ENCODE measurements at regions not wholly inside any gene's neighbourhood (a gene's known extent, or its start where the extent isn't known, plus 50 kb on each side); places are given as distances from the start of the nearest gene placed in this dataset.

DNA sequence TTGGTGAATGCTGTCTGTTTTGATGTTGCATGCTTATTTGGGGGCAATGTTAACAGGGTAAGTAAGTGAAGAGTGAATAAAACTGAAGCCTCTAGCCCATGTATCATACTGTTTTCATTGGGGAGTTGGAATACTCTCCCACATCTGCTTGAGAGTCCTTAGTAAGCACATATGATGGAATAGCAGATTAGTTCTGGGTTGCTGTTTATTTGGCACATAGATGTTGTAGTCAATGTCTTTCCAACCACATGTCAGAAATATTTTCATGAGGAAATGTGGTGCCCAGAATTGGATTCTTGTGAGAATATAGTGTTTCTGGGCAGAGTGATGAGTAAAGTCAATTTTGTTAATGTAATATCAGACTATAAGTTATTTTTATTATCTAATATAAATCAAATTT is 611.7 kb upstream of the FTMT start:
- Histone ChIP-seq H3K4me3 (no peak overlapping the region), H3K27me3 (ENCODE audit: insufficient read depth in 3 of 3, low read length in 2 of 3) (no peaks in the 10 kb centered on the region), H3K27ac (no peak overlapping the region), H3K4me1 (no peaks in the 10 kb centered on the region), H3K36me3 (ENCODE audit: insufficient read depth in 1 of 2, low read depth in 1 of 2) (no peaks in the 10 kb centered on the region), H3K9me3 (peaks cover 1% of the 10 kb centered on the region)
- DNase-seq (no peak), ATAC-seq (no peak)
- TF ChIP-seq, protein P1, sequence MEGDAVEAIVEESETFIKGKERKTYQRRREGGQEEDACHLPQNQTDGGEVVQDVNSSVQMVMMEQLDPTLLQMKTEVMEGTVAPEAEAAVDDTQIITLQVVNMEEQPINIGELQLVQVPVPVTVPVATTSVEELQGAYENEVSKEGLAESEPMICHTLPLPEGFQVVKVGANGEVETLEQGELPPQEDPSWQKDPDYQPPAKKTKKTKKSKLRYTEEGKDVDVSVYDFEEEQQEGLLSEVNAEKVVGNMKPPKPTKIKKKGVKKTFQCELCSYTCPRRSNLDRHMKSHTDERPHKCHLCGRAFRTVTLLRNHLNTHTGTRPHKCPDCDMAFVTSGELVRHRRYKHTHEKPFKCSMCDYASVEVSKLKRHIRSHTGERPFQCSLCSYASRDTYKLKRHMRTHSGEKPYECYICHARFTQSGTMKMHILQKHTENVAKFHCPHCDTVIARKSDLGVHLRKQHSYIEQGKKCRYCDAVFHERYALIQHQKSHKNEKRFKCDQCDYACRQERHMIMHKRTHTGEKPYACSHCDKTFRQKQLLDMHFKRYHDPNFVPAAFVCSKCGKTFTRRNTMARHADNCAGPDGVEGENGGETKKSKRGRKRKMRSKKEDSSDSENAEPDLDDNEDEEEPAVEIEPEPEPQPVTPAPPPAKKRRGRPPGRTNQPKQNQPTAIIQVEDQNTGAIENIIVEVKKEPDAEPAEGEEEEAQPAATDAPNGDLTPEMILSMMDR (IDR thresholded peaks at IDR 0.05) = no peak
- intact Hi-C loops (cut with DNase I) = no loop called here

DNA sequence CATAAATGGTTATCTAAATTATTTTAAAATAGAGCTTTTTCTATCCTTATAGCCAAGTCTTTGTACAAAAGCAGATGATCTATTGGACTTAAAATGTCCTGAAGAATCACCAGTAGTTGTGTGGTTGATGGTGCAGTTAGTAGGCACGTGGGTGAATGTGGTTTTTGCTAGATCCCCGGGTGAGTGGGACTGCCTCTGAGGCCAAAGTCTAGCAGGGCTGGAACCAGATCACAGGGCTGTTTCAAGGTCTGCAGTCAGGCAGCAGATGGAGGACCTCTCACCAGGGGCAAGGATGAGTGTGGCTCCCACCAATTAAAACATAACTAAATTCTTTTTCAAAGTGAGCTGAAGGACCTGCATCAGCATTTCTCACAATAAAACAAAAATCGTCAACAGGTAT is 604.7 kb upstream of the FTMT start:
- H3K27me3 ChIP-seq (ENCODE audit: insufficient read depth in 3 of 3, low read length in 2 of 3) = no peaks in the 10 kb centered on the region

DNA sequence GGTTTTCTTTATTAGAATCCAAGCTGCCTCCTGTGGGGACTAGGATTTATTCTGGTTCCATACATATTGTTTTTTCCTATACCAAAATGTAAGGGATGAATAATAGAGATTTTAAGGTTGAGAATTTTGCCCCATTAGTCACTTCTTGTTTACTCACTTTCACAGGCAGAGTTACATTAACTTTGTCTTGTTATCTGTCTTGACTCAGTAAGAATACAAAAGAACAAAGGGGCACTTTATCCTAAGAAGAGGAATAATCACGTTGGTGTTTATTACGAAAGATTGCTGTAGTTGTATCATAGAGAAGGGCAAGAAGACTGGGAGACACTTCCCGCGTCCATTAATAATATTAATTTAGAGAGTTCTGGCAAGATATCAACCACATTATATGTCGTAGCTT is 599.7 kb upstream of the FTMT start:
- Histone ChIP-seq H3K36me3 (ENCODE audit: insufficient read depth in 1 of 2, low read depth in 1 of 2) (no peaks in the 10 kb centered on the region), H3K27ac (no peak overlapping the region), H3K27me3 (ENCODE audit: insufficient read depth in 3 of 3, low read length in 2 of 3) (no peaks in the 10 kb centered on the region), H3K4me3 (no peak overlapping the region), H3K9me3 (no peaks in the 10 kb centered on the region), H3K4me1 (no peaks in the 10 kb centered on the region)
- intact Hi-C loops (cut with DNase I) = no loop called here
- WGBS, 3 donors = 74 to 79% (median 78%) methylated on average over 5 of the region's 5 CpGs
- DNase-seq (no peak), ATAC-seq (no peak)
- TF ChIP-seq, protein P1 (IDR thresholded peaks at IDR 0.05) = no peak

More for the DNA sequence above, 604.7 kb upstream of the FTMT start:
- ATAC-seq (no peak), DNase-seq (no peak)
- intact Hi-C loops (cut with DNase I) = no loop called here
- Histone ChIP-seq H3K27ac (no peak overlapping the region), H3K9me3 (no peaks in the 10 kb centered on the region), H3K4me3 (no peak overlapping the region), H3K4me1 (no peaks in the 10 kb centered on the region), H3K36me3 (ENCODE audit: insufficient read depth in 1 of 2, low read depth in 1 of 2) (no peaks in the 10 kb centered on the region)
- TF ChIP-seq, protein P1 (IDR thresholded peaks at IDR 0.05) = no peak
- WGBS, 3 donors = 53 to 64% (median 53%) methylated on average over 3 of the region's 3 CpGs

DNA sequence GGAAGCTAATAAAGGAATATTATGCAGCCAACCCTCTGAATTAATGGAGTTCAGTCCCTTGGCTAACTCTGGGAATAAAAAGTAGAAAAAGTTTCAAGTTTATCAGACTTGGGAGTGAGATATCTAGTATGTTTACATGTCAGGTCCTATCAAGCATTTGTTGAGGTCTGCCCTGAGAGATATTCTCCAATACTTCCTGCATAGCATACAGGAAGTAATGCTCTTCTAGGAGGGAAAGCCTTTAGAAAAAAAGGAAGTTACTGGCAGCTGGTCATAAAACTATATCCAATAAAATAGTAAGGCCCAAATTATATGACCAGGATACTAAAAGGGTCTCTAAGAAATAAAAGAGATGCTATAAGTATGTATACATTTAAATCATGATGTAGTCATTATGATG is 594.1 kb upstream of the FTMT start:
- no peak overlapping the region for H3K27ac ChIP-seq
- H3K4me3 ChIP-seq = no peak overlapping the region
- intact Hi-C loops (cut with DNase I) = no loop called here
- DNase-seq = no peak
- TF ChIP-seq, protein P1 (IDR thresholded peaks at IDR 0.05) = no peak
- H3K9me3 ChIP-seq = no peaks in the 10 kb centered on the region
- no peaks in the 10 kb centered on the region for H3K36me3 ChIP-seq (ENCODE audit: insufficient read depth in 1 of 2, low read depth in 1 of 2)
- H3K27me3 ChIP-seq (ENCODE audit: insufficient read depth in 3 of 3, low read length in 2 of 3) = no peaks in the 10 kb centered on the region
- no peaks in the 10 kb centered on the region for H3K4me1 ChIP-seq
- no peak for ATAC-seq

DNA sequence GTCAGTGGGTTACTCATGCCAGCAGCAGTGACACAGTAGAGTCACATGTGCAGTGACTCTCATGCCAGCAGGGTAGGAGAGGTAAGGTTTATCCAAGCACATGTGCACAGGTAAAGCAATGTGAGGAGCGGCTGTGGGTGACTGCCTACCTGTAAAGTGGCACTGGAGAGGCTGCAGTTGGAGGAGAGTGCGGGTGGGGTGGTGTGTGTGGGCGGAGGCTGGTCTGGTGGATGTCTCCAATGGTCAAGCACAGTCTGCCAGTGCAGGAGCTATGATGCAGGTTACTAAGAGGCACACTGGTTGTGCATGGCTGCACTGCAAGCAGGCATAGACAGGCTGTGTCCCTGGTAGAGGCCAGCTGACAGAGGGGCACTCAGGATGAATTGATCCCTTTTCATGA is 588.2 kb upstream of the FTMT start:
- no peak overlapping the region for H3K27ac ChIP-seq
- ATAC-seq = no peak
- H3K4me3 ChIP-seq = no peak overlapping the region
- no peaks in the 10 kb centered on the region for H3K27me3 ChIP-seq (ENCODE audit: insufficient read depth in 3 of 3, low read length in 2 of 3)
- DNase-seq = no peak
- H3K36me3 ChIP-seq (ENCODE audit: insufficient read depth in 1 of 2, low read depth in 1 of 2) = no peaks in the 10 kb centered on the region
- no peaks in the 10 kb centered on the region for H3K9me3 ChIP-seq
- H3K4me1 ChIP-seq = no peaks in the 10 kb centered on the region
- 86 to 90% (median 87%) methylated on average over 3 of the region's 3 CpGs for WGBS, 3 donors
- TF ChIP-seq, protein P1 (IDR thresholded peaks at IDR 0.05) = no peak
- intact Hi-C loops (cut with DNase I) = no loop called here

All from psoas muscle (tissue), 7 donors.